HG03439 (cell line): ENCODE measurements at regions not wholly inside any gene's neighbourhood (a gene's known extent, or its start where the extent isn't known, plus 50 kb on each side); places are given as distances from the start of the nearest gene placed in this dataset.
A peak's percentile ranks its signal among the peaks of the same experiment; 100 is the strongest.
"Not testable (repeated sequence)": the region's sequence is repeated elsewhere in the genome, so short reads cannot be mapped to it uniquely, and the experiment has no call there.

Source experiments
- ATAC-seq: cut with Tn5 transposase; IDR thresholded peaks from one replicate; pipeline ENCODE4 v1.9.1; 2021; ENCODE audit warnings: mild to moderate bottlenecking, moderate library complexity; ENCODE audit not compliant: unreplicated experiment

DNA sequence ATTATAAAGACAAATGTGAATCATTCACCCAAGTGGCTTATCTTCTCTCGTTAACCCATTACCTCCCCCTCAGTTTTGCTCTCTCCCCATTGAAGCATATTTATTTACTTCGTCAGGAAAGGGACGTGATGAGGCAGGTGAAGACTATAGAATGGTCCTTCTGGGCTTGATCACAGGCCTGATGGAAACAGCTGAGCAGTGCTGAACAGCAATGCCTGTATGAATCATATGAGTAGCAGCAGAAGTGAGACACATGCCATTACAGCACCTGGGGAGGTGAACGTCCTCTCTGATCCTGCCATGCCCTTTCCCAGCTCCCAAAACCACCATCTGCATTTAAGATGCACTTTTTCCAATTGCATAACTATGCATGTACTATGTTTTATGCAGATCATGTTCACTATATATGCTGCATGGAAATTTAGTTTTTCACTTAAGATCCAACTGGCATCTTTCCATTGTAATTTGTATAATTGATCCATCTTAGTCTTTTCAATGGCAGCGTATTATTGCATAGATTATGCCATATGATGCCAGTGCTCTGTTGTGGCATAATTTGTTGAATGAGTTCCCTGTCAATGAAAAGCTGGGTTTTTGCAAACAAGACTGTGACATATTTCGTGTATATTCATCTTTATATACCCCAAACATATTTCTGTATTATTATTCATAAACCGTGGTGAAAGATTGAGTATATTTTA, 105.3 kb downstream of the CXCL12 start:
- no peak for ATAC-seq

DNA sequence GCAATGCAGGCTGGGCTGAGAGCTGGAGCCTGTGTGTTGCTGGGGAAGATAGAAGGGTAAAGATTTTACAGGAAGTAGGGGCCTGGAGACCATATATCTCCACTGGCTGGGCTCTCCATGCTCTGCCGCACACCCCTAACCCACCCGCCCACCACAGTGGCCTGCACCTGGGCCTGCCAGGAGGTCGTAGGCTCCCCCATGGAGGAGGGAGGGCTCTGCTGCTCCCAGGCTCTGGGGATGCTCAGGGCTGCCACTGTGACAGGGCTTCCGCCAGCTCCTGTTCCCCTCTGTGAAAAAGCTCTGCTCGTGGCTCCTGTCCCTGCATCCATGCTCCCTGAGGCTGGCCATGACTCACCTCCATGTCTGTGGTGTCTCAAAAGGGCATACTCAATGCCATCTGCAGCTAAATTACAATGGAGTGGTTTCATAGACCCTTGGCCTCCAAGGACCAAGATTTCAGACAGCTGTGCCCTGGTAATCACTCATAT, 106.0 kb downstream of the CXCL12 start:
- ATAC-seq = no peak

- not testable (repeated sequence) for ATAC-seq
These were observed 116.4 kb downstream of the CXCL12 start for GRCh38 chr10:44268435-44268948.

DNA sequence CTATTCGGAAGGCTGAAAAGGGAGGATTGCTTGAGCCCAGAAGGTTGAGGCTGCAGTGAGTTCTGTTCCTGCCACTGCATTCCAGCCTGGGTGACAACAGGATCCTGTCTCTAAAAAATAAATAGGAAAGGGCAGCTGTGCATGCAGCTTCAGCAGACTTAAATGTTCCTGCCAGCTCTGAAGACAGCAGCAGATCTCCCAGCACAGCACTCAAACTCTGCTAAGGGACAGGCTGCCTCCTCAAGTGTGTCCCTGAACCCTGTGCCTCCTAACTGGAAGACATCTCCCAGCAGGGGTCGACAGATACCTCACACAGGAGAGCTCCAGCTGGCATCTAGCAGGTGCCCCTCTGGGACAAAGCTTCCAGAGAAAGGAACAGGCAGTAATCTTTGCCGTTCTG, 117.9 kb downstream of the CXCL12 start:
- ATAC-seq = no peak

DNA sequence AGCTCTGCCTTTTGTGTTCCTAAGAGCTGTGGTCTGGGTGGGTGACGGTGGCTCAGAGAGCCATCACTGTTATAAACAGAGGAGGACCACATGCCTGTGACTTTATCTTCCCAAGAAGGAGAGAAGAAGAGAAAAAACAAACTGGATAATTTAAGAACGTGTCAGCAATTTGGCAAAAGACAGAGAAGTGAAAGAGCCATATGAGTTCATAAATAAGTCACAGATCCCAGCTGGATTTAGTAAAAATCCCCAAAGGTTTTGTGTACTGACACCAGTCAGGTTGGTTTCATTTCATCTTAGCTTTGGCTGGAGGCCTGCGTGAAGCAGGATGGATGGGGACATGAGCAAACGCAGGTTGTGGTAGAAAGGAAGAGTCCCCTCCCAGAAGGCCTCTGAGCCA, 120.7 kb downstream of the CXCL12 start:
- ATAC-seq = no peak

- no peak for ATAC-seq
These were observed 121.1 kb downstream of the CXCL12 start for GRCh38 chr10:44263771-44264170.

GRCh38 chr10:44262551-44263251, 122.2 kb downstream of the CXCL12 start:
- no peak for ATAC-seq

- peak; percentile 55 for ATAC-seq
These were observed 123.0 kb downstream of the CXCL12 start for GRCh38 chr10:44261710-44262455.

GRCh38 chr10:44261296-44261695, 123.6 kb downstream of the CXCL12 start:
- no peak for ATAC-seq

GRCh38 chr10:44260286-44260928, 124.5 kb downstream of the CXCL12 start:
- ATAC-seq = no peak

DNA sequence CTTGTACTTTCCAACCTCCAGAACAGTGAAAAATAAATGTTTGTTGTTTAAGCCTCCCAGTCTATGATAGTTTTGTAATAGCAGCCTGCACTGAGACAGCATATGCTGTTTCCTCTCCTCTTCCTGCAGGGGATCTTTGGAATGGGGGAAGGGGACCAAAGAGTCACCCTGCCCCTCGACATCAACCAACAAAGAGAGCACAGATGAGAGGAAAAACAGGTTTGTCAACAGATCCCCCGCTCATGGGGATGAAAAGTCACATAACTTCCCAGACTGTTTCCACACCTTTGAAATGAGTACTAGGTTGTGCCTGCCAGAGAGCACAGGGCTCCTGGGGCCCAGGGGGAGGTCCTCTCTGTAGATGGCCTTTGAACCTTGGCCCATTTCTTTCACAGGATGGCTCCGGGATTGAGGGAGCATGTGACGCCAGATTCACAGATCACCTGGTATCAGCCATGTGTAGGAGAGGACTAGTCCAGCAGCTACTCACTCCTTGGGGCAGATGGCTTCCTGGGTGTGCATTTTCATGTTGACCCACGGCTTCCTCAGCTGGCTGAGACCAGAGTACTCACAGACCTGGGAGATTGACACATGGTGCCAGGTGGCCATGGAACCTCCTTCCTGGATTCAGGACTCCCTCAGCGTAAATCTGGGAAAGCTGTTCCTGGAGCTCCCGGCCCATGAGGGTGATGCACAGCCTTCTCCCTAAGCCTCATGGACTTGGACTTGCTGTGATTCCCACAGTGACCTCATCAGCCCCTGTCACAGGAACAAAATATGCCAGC, 125.6 kb downstream of the CXCL12 start:
- no peak for ATAC-seq

DNA sequence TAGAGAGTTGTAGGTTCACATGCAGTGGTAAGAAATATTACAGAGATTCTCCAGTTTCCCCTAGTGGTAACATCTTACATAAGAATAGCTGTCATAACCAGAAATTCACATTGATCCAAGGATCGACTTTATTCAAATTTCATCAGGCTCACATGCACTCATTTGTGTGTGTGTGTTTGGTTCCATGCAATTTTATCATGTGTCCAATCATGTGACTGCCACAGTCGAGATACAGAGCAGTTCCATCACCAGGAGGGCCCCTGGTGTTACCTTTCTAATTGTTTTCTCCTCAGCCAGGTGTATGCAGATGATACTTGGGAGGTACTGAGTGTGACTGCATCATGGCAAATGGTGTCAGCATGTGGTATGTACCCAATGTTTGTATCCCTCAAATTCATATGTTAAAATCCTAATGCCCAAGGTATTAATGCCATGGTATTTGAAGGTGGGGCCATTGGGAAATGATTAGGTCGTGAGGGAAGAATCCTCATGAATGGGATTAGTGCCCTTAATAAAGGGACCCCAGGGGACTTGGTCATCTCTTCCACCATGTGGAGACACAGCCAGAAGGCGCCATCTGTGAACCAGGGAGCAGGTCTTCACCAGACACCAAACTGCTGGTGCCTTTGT, 126.3 kb downstream of the CXCL12 start:
- ATAC-seq = no peak

GRCh38 chr10:44258019-44258418, 126.9 kb downstream of the CXCL12 start:
- ATAC-seq = no peak

DNA sequence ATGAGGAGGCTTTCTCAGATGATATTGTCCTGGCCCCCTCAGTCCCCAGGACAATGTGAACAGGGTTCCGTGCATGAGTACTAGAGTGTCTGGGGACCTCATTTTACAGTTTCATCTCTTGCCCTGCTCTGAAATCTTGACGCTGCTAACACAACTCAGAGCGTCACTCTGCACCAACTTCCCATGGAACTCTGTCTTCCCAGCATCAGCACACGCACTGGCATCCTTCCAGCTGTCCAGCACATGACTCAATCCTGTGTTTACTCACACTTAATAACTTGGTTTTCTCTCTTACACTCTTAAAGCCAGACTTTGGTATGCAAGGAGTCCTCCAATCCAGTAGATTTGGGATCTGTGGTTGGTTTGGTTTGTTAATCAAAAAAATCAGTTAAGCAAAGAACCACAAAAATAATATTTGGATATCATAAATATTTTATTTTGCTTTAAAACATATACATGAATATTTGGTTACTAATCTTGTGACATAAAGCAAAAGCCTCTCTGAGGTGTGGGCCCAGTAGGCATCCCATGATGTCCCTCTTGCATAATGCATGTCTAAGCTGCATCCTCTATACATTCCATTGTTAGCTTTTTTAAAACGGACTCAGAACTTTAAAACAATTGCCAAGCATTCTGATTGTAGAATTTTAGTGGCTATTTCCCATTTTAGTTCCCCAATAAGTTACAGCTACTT, 131.0 kb downstream of the CXCL12 start:
- no peak for ATAC-seq

DNA sequence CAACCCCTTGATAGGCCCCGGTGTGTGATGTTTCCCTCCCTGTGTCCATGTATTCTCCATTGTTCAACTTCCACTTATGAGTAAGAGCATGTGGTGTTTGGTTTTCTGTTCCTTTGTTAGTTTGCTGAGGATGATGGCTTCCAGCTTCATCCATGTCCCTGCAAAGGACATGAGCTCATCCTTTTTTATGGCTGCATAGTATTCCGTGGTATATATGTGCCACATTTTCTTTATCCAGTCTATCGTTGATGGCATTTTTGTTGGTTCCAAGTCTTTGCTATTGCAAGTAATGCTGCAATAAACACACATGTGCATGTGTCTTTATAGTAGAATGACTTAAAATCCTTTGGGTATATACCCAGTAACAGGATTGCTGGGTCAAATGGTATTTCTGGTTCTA, 132.3 kb downstream of the CXCL12 start:
- not testable (repeated sequence) for ATAC-seq

DNA sequence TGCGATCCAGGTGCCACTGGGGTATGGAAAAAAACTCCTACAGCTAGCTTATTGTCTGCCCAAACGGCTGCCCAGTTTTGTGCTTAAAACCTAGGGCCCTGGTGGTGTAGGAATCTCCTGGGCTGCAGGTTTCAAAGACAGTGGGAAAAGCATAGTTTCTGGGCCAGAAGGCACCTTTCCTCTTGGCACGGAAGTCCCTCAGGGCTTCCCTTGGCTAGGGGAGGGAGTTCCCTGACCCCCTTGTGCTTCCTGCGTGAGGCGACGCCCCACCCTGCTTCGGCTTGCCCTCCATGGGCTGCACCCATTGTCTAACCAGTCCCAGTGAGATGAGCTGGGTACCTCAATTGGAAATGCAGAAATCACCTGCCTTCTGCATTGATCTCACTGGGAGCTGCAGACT, 135.0 kb downstream of the CXCL12 start:
- ATAC-seq = not testable (repeated sequence)

DNA sequence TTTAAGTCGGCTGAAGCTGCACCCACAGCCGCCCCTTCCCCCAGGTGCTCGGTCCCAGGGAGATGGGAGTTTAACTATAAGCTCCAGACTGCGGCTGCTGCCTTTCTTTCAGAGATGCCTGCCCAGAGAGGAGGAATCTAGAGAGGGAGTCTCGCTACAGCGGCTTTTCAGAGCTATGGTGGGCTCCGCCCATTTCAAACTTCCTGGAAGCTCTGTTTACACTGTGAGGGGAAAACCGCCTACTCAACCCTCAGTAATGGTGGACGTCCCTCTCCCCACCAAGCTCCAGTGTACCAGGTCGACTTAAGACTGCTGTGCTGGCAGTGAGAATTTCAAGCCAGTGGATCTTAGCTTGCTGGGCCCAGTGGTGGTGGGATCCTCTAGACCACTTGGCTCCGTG, 135.4 kb downstream of the CXCL12 start:
- no peak for ATAC-seq

- not testable (repeated sequence) for ATAC-seq
These were observed 138.2 kb downstream of the CXCL12 start for GRCh38 chr10:44246700-44247099.

DNA sequence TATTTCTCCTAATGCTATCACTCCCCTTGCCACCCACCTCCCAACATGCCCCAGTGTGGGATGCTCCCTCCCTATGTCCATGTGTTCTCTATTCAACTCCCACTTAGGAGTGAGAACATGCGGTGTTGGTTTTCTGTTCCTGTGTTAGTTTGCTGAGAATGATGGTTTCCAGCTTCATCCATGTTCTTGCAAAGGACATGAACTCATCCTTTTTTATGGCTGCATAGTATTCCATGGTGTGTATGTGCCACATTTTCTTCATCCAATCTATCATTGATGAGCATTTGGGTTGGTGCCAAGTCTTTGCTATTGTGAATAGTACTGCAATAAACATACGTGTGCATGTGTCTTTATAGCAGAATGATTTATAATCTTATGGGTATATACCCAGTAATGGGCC, 138.6 kb downstream of the CXCL12 start:
- ATAC-seq = not testable (repeated sequence)
